Forelimb muscle (tissue), 1 donor: ENCODE measurements at regions not wholly inside any gene's neighbourhood (a gene's known extent, or its start where the extent isn't known, plus 50 kb on each side); places are given as distances from the start of the nearest gene placed in this dataset.
A peak's percentile ranks its signal among the peaks of the same experiment; 100 is the strongest.

Experiments
- DNase-seq: peaks from one replicate; pipeline ENCODE4 v3.0.0-alpha.2; 2013; ENCODE audit warnings: low read depth

DNA sequence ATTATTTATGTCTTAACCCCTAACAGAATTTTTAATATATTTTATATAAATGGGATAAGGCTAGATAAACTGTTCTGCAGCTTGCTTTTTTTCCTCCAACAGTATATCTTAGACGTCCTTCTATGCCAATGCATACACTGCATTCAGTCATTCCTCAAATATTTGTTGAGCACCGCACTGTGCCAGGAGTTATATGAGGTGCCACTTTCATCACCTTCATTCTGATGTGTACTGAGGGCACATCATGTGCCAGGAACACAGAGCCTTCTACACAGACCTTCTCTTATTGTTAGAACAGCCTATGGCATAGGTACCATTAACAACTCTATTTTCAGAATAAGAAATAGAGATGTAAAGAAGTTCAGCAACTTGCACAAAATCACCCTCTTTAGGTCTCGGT lies 570.1 kb downstream of the CDK5RAP2 start:
- no peak for DNase-seq

DNA sequence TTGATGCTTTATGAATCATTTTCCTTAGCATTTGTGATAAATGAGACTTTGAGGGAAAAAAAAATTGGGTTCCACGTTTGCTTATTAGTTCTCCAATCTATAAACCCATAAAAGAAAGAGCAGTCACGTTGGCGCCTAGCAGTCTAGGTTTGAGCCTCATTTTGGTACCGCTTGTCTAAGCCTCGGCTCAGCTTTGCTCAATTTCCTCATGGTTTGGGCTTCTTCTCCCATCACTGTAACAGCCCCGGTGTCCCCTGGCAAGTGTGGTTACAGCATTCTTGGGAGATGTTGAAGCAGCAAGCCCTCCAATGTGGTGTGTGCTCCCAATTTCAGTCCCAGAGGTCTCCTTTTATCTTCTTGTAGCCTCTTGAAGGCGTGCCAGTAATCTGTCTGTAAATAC lies 578.4 kb downstream of the CDK5RAP2 start:
- DNase-seq: no peak

DNA sequence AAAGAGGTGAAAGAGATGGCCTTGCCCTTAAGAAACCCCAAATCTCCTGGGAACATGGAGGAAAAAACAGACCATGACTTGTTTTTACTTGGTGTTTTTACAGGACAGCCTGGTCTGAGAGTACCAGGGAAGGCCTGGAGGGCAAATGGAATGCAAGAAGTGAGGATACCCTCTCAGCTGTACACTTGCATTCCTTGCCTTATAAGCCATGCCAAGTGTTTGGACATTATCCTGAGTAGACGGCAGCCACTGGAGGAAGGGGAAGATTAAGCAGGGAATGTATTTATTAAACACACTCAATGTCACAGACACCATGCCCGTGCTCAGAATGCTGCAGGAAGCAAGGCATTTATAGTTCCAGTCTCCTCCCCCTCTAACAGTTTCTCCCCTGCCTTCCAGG lies 581.4 kb downstream of the CDK5RAP2 start:
- DNase-seq: no peak

DNA sequence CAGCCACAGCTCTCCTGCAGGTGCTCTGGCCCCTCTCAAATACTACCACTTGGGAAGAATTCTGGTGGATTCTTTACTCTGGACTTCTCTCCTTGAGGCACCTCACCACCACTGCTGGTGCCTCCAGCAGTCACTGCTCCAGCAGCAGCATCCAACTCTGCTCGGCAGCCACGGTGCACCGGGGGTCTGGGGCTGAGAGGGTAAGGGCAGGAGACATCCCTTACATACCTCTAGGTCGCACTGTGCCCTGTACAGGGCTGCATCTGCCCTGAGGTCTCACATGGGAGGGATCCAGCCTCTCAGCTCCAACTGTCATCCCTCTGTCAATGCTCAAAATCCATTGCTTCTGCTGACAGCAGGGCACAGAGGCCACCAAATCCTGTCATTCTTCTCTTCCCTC lies 588.2 kb downstream of the CDK5RAP2 start:
- DNase-seq: no peak

DNA sequence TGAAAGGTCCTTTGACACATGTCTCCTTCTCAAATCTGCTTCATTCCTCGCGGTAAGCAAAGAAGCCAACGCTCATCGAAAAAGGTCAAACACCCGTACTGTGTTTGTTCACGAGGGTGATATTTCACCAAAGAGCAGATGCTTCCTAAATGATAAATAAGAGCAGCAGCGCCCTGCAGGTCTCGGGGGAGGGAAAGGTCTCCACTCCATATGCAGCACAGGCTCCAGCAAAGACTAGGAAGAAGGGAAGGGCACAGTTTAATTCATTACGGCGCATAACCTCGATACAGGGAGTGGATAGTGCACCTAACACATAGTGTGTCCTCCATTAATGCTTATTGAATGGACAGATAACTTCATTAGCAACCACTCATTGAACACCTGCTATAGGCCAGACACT lies 593.3 kb downstream of the CDK5RAP2 start:
- no peak for DNase-seq

DNA sequence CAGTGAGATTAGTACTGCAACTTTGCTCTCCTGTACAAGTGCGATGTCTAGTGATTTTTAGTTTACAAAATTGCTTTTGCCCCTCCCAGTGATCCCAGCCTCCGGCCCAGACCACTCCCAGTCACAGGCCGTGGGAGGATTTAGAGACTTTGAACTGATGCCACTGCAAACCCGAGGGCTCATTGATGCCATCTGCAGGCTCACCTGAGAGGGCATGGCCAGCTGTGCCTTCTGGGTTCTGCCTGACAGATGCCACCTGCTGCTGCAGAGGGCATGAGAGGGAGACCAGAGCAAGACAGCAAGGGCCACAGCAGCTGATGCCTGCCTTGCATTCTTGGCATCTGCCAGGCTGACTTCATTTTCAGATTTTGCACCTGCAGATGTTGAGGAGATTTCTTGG lies 593.8 kb downstream of the CDK5RAP2 start:
- no peak for DNase-seq

DNA sequence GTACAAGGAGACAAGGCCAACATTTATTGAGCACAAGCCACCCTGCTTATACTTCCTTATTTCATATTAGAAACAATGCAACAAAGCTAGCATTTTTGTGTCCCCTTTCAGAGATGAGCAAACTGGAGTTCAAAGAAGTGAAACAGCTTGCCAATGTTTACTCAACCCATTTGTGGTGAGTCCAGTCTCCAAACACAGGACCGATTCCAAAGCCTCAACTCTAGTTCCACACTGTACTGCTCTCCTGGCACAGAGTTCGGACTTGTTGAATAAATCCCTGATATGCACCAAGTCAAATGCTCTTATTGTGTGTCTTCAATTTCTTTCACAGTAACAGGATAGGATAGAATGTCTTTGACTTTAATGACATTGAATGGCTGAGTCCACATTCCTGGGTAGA lies 604.8 kb upstream of the BRINP1 start:
- no peak for DNase-seq

DNA sequence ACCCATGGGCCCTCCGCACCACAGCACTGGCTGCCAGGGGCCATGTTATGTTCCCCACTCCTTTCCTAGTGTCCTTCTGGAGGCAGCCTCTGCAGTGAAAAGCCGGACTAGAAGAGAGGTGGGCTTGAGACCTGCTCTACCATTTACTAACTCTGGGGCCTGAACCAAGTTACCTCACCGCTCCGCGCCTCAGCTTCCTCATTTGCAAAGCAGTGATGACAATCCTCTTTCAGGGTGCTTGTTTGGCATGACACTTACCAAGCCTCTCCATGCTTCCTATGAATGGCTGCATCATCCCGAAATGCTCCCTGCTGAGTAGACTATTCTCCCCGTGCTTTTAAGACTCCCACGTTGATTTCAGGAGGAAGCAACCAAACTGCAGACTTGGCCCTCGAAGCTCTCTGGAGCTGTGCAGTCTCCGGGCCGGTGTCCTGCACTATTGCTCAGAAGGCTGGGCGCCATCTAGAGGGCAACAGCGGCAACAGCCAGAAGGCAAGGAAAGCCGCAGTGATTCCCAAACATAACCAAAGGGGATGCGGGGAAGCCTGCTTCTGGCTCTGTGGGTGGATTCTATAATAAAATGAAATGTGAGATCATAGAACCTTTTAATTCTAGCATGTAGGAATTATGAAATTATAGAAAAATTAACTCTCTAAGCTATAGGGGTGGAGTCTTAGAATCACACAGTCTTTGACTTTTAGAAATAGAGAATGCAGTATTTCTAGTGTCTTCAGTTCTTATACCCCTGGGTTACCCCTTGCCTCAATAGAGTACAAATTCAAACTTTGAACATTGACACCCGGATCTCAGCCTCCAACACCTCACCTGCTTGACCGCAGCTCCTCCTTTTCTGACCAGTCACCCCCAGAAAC lies 599.8 kb upstream of the BRINP1 start:
- peak; percentile 16 for DNase-seq

DNA sequence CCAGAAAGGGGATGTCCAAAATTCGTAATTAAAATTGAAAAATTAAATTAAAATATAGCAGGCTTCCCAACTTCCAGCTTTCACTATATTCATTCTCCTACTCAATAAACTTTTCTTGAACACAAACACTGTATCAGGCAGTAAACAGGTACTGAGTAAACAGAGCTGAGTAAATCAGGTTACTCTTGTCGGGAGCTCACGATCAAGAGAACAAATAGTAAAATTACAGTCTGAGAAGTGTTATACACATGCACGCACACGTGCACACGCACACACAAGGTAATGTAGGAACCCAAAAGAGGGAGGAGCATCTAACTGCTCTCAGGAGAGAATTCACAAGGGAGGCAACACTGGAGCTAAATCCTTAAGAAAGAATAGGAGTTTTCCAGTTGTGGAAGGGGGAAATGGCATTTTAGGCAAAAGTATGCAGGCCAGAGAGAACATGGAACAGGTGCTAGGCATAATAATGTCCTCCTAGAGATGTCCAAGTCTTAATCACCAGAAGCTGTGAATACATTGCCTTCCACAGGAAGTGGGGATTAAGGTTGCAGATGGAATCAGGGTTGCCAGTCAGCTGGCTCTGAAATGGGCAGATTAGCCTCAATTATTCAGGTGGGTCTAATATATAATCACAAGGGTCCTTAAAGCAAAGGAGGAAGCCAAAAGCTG lies 598.8 kb upstream of the BRINP1 start:
- no peak for DNase-seq

DNA sequence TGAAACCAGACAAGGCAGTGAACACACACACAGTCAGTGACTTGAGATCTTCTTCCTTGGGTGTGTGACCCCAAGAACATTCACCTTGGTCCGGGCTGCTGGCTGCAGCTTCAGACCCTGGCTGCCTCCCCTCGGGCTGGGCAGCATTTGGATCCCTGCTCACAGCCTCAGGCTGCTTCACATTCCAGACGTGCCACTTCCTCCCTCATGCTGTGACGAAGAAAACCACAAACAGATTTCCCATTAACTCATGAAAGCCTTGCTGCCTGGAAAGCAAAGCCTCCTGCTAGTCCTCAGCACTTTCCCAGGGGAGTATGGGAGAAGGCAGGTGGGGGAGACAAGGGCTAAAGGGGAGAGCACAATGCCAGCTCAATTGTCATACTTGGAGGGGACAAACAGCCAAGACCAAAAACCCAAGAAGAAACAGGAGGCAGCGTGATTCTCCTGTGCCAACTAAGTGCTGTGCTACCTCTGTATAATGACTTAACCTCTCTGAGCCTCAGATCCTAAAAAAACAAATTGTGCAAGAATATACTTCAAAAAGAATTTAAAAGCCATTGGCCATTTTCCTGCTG lies 594.6 kb upstream of the BRINP1 start:
- no peak for DNase-seq

DNA sequence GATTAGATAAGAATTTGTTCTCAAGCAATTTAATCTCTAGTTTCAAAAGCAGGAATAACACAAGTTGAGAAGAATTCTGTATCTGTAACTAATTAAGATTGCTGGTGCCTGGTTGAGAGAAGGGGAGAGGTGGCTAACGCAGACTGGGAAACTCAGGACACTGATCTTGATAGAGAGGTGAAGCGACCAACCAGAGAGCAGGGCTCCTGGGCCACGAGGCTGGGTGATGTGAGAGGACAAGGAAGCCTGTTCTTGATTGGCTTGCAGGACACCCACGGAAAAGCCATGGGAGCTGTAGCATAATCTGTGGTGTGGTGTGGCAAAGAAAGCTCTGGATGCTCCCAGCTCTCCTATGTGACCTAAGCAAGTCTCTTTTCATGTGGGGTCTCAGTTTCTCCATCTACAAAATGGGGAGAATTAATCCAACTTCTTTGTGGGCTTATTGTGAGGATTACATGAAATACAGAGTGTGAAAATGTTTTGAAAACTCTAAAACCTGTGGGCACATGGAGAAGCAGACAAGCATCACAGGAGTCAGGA lies 594.1 kb upstream of the BRINP1 start:
- DNase-seq: no peak

DNA sequence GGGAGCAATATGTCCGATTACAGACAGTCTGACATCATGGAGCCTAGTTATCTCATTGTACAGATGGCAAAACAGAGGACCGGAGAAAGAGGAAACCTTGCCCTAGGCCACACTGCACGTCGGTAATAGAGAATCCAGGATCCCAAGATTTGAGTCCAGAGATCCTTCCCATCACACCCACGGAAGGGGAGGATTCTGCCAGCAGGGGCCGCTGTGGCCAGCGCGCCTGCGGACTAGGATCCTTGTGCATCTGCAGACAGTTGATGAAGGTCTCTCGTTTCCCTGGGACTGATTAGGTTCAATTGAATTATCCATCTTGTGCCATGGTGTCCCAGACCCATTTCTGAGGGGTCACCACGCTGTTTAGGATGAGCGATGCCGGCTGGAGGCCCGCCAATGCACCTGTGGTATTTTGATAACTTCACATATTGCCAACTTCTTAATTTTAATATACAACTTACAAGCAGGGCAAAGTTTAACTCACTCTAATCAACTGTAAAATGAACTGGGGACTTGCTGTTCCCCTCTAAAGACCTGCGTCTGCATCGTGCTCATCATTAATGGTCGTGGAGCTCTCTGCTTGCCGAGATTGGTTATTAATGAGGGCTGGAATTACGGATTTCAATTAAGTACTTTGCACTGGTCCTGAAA lies 592.7 kb upstream of the BRINP1 start:
- DNase-seq: no peak

DNA sequence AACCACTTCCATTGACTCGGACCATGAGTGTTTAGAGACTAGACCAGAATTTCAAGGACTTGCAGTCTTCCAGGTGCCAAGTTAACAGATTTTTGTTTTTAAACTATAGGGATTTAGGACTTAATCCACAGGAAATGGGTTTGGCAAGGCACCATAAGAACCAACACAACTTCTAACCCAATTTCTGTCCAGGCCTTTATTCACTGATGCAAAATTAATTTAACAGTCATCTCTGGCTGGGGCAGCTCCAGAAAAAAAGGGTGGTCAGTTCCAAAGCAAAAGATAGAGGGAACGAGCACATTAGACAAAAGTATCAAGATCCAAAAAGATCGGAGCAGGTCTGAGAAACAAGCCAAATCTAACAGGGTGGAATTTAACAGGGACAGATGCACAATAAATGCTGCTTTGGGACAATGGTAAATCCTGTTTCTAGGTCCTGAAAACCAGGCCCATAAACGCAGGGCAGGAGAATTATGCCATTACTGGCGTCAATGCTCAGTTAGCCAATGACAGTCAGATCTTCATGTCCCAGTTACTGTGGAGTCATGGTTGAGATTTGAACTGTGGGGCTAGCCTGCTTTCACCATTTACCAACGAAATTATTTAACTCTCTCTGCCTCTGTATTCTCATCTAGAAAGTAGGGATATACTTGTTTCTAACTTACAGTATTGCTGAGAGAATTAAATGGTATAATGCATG lies 590.8 kb upstream of the BRINP1 start:
- DNase-seq: no peak

DNA sequence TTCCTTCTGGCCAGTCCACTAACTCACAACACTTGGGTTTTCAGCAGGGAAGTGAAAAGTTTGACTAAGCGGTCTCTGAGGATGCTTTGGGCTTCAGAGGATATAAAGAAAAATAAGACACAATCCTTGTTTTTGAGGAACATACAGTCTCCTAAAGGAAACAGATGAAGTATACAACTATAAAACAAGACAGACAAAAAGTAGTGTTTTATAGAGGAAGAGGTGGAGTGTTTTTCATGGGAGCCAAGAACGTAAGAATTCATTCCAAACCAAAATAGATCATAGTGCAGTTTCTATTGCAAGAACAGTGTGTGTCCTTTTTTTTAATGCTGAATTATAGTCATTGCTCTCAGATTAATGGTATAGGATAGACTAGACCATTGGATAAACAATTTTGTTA lies 586.9 kb upstream of the BRINP1 start:
- no peak for DNase-seq

DNA sequence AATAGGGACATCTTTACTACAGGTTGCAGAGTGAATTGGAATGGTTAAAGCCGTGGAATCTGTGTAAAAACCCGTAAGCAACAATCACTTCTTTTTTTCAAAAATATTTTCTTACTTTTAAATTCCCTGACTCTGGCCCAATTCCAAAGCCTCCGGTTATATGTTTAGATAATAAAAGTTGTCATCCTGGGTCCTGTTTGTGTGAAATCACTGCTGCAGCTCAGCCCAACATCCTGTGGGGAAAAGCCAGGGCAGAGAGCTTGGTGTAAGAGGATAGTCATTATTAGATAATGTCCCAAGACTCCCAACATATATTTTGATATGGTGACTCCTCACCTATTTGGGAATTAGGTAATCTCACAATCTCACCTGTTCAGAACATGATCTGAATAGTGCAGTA lies 586.0 kb upstream of the BRINP1 start:
- no peak for DNase-seq

DNA sequence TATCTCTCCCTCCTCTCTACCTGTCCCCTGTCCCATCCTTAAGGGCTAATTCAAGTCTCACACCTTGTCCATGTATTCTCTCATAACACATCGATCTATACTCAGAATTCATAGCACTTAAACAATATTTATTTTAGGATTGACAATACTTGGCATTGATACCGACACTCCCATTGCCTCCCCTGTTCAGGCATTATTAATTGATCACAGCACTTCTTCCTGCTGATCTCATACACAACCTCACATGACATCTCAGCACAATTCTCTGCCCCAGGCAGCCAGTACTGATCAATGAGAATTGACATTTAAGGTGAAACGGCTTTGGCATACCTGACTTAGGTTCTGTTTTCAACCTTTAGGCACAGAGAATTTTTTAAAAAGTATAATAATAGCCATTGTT lies 582.4 kb upstream of the BRINP1 start:
- DNase-seq: no peak

DNA sequence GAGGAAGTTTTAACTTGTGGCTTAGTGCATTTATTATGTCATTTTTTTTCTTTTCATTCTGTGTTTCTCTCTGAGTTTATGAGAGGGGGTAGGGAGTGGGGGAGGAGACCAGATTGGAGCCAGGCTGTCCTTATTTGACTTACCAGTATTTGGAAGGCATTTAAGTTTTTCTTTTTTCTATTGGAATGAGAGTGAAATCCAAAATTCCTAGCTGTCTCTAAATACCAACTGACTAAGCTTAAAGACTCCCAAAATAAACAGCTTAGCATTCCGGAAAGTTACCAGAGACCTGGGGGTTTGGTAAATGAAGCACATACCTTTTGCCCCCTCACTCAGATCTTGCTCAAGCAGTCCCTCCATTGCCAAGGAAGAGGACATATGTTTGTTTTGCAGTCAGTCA lies 581.9 kb upstream of the BRINP1 start:
- no peak for DNase-seq

DNA sequence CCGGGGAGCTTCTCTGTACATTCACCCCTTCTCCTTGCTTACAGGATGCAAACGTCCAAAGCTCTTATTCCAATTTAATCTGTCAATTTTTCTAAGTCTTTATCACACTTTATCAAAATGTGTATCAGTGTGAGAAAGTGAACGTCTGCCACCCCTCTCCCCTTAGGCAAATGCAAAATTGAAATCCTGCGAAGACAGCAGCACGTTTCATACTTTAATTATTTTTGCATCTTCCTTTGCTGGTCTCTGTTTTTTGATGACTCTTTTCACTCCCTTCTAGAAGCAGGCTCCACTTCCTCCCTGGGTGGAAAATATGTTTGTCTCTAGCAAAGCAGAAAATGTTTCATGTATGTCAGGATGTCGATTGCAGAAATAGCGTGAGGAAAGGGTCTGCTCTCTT lies 576.5 kb upstream of the BRINP1 start:
- DNase-seq: no peak

DNA sequence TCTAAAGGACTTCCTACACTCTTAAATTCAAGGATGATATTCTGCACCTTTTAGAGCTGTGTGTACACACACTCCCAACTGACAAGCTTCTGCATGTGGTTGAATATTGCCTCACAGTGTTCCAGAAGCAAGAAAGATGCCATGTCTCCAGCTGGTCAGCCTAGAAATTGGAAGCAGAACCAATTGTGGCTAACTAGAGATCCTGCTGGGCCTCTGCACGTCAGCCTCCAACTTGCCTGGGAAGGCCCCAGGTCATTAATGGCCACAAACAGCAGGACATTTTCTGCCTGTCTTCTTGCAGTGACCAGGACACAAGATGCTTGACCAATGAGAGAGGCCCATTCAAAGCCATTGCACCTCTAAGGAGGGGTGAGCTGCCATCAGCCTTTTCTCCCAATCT lies 571.9 kb upstream of the BRINP1 start:
- no peak for DNase-seq

DNA sequence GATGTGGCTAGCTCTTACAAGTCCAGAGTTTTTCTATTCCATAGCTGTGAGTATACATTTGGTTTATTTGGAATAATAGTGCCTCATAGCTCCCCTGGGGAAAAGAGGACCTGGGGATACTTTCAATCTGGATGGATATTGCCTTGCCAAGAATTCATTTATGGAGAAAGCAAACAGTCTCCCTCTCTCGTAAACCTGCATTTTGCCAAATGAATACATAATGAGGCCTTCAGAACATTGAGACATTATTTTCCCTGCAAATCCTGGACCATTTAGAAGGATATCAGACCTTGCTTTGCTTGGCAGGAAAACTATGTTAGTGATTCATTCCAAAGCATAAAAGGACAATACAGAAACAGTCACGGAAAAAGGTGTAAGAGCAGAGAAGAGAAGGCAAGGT lies 569.6 kb upstream of the BRINP1 start:
- DNase-seq: no peak

DNA sequence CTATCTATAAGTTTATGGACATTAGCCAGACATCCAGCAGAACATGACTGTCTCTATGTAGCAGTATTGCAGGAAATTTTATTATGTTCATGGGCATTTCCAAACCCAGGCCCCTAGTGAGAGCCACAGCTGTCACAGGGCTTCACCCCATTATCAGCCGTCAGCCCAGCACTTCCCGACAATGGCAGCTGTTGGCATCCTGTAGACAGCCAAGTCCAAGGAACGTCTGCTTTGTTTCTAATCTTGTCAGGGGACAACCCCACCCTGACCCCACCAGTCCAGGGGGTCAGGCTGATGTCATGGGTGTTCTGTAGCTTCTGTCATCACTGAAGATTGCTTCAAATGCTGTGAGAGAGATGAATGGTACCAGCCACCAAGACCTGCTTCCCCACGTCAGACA lies 565.3 kb upstream of the BRINP1 start:
- no peak for DNase-seq

DNA sequence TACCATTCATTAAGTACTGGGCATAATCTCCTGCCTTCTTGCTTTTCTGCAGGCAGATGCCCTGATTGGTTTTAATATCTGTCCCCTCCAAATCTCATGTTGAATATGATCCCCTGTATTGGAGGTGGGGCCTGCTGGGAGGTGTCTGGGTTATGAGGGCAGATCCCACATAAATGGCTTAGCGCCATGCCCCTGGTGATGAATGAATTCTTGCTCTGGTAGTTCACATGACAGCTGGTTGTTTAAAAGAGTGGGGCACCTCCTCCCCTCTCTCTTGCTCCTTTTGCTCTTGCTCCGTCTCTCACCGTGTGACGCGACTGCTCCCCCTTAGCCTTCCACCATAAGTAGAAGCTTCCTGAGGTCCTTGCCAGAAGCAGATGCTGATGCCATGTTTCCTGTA lies 564.0 kb upstream of the BRINP1 start:
- no peak for DNase-seq
